ENCODE measurements at regions not wholly inside any gene's neighbourhood (a gene's known extent, or its start where the extent isn't known, plus 50 kb on each side); places are given as distances from the start of the nearest gene placed in this dataset.

DNA sequence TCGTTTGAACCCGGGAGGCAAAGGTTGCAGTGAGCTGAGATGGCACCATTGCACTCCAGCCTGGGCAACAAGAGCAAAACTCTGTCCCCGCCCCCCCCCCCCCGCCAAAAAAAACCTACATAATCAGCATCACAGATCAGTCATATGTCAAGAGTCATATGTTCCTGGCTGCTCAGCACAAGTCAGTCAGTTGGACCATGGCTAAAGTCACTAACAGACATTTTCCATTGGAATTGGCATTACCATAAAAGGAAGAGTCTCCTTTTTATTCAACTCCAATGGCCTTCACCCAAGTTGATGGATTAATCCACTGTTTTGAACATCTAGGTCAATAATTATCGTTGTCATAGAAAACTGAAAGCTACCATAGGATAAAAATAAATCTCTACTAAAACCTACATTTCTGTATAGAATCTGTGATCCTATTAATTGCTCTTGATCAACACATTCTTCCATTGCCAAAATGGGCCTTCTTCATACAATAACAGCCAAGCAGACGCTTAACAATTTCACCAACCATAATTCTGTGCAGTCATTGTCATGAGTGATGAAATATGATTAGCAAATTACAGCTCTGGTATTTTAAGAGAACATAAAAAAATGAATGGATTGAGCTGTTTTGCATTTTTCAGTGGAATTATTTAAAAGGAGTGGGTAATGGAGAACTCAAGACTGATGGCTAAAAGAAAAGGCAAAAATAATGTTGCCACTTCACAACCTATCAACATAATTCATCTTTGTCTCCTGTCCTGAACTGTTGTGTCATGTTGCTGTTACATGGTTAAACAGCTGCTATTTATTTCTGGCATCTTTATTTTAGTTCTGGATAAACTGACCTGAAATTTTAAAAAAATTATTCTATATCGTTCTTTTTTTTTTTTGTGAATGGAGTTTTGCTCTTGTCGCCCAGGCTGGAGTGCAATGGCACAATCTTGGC, 555.5 kb upstream of the JARID2 start (continued):
- no peak for TF ChIP-seq ATF2 (tag by site-specific recombination; IDR thresholded peaks at IDR 0.05; ENCODE audit: low read depth)

DNA sequence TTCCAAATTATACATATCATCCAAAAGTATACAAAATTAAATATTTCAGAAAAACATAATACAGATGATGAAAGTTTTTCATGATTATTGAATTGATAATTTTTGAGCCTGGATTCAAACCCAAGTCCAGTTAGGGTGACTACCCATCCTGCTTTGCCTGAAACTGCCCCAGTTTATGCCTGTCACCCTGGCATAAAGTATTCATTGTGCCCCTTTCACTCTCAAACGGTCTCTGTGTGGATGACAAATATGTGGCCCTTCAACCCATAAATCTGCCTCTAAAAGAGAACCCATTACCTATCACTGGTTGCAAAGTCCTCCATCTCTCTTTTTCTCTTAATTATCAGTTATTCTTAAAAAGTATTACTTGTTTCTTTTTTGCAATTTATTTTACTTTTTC, 553.7 kb upstream of the JARID2 start:
- TF ChIP-seq ZNF202 (tag by site-specific recombination; IDR thresholded peaks at IDR 0.05; ENCODE audit: borderline replicate concordance) (no peak), ZNF423 (tag by site-specific recombination; IDR thresholded peaks at IDR 0.05) (no peak), MEIS1 (CRISPR knock-in tag; IDR thresholded peaks at IDR 0.05; ENCODE audit: borderline replicate concordance) (no peak), ZNF341 (tag by site-specific recombination; IDR thresholded peaks at IDR 0.05; ENCODE audit: low read depth) (no peak), ZNF335 (tag by site-specific recombination; conservative IDR thresholded peaks at IDR 0.05) (0 out of 2 replicates have a peak, but pooled peaks have one; percentile 17), ZSCAN5A (tag by site-specific recombination; IDR thresholded peaks at IDR 0.05) (no peak)
- ChIA-PET CTCF (no interaction called here), POLR2A (no interaction called here)
- H3K27ac ChIP-seq (ENCODE audit: extremely low read depth, low read depth, low read length): no peak overlapping the region
- H3K4me3 ChIP-seq (ENCODE audit: low read depth, low read length): no peak overlapping the region
- no peaks in the 10 kb centered on the region for H3K4me1 ChIP-seq (ENCODE audit: control insufficient read depth, insufficient read depth, low read length)
- H3K36me3 ChIP-seq (ENCODE audit: control insufficient read depth in 2 of 2, insufficient read depth in 1 of 2, low read length in 2 of 2): no peaks in the 10 kb centered on the region
- H3K9me3 ChIP-seq (ENCODE audit: control insufficient read depth, insufficient read depth, low read depth, low read length): no peaks in the 10 kb centered on the region

DNA sequence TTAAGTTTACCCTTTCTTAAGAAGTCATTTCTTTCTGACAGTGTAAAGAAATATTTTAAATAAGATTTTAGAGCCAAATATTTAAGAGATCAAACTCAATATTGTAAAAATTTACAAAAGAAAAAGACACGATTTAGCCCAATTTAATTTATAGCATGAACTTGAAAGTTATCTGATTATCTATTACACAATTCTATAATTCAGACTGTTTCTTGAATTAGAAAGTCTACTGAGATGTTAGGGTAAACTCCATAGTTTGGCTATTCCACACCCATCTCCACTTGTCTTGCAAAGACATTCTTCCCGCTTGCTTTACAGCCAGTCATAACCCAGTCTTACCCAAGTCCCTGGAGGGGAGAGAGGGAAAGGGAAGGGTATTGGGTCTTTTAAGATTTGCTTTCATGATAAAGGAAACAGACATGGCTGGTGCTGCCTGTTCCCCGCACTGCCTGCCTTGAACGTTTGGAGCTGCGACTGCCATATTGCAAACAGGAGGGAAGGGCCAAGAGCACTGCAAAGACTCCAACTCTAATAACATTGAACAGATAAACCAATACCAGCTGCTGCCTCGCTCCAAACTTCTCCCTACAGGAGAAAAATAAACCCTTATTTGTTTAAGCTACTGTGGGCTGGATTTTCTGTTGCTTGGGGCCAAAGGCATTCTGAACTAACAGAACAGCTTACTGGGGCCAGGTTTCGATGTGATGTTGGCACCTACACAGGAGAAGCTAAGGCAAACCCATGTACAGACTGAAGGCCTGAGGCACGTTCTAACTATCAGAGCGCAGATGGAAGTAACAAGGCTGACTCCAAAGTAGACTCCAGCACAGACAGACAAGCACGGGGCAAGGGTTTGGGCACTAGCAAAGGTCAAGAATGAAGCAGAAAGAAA, 552.3 kb upstream of the JARID2 start:
- no peaks in the 10 kb centered on the region for H3K9me3 ChIP-seq (ENCODE audit: control insufficient read depth, insufficient read depth, low read depth, low read length)
- H3K4me3 ChIP-seq (ENCODE audit: low read depth, low read length): no peak overlapping the region
- no peaks in the 10 kb centered on the region for H3K4me1 ChIP-seq (ENCODE audit: control insufficient read depth, insufficient read depth, low read length)
- ChIA-PET POLR2A (no interaction called here), CTCF (interaction anchor here (0.7 kb wide), 2 partner anchors 18 to 72 kb away, joined by 3 read pairs; no protein-coding TSS in a partner anchor)
- TF ChIP-seq ZNF501 (tag by site-specific recombination; IDR thresholded peaks at IDR 0.05) (no peak), KLF10 (tag by site-specific recombination; IDR thresholded peaks at IDR 0.05) (no peak), OSR2 (tag by site-specific recombination; IDR thresholded peaks at IDR 0.05) (no peak), ZNF140 (tag by site-specific recombination; IDR thresholded peaks at IDR 0.05) (no peak), TCF7L2 (IDR thresholded peaks at IDR 0.05; ENCODE audit: borderline replicate concordance, low read depth, low read length) (no peak)
- TF ChIP-seq, protein P1, sequence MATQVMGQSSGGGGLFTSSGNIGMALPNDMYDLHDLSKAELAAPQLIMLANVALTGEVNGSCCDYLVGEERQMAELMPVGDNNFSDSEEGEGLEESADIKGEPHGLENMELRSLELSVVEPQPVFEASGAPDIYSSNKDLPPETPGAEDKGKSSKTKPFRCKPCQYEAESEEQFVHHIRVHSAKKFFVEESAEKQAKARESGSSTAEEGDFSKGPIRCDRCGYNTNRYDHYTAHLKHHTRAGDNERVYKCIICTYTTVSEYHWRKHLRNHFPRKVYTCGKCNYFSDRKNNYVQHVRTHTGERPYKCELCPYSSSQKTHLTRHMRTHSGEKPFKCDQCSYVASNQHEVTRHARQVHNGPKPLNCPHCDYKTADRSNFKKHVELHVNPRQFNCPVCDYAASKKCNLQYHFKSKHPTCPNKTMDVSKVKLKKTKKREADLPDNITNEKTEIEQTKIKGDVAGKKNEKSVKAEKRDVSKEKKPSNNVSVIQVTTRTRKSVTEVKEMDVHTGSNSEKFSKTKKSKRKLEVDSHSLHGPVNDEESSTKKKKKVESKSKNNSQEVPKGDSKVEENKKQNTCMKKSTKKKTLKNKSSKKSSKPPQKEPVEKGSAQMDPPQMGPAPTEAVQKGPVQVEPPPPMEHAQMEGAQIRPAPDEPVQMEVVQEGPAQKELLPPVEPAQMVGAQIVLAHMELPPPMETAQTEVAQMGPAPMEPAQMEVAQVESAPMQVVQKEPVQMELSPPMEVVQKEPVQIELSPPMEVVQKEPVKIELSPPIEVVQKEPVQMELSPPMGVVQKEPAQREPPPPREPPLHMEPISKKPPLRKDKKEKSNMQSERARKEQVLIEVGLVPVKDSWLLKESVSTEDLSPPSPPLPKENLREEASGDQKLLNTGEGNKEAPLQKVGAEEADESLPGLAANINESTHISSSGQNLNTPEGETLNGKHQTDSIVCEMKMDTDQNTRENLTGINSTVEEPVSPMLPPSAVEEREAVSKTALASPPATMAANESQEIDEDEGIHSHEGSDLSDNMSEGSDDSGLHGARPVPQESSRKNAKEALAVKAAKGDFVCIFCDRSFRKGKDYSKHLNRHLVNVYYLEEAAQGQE (tag by site-specific recombination; IDR thresholded peaks at IDR 0.05): no peak
- H3K36me3 ChIP-seq (ENCODE audit: control insufficient read depth in 2 of 2, insufficient read depth in 1 of 2, low read length in 2 of 2): no peaks in the 10 kb centered on the region
- no peak overlapping the region for H3K27ac ChIP-seq (ENCODE audit: extremely low read depth, low read depth, low read length)
